ENCODE measurements at regions not wholly inside any gene's neighbourhood (a gene's known extent, or its start where the extent isn't known, plus 50 kb on each side); places are given as distances from the start of the nearest gene placed in this dataset.

DNA sequence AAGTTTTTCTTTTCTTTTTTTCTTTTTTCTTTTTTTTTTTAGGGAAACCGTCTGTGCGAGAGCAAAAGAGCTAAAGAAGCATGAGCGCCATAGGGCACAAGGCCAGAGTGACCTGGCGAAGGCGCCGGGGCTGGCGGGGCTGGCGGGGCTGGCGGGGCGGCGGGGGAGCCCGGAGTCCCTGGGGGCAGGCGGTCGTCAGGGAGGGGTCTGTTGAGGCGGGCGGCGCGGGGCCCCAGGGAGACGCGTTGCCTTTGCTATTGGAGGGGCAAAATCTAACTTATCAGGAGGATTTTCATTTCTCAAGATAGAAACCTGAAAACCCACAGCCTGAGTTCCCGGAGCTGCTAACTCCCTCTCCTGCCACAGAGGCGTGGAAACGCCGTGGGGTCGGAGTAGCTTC is 135.6 kb upstream of the SMAD1 start:
- TF ChIP-seq, protein P1, sequence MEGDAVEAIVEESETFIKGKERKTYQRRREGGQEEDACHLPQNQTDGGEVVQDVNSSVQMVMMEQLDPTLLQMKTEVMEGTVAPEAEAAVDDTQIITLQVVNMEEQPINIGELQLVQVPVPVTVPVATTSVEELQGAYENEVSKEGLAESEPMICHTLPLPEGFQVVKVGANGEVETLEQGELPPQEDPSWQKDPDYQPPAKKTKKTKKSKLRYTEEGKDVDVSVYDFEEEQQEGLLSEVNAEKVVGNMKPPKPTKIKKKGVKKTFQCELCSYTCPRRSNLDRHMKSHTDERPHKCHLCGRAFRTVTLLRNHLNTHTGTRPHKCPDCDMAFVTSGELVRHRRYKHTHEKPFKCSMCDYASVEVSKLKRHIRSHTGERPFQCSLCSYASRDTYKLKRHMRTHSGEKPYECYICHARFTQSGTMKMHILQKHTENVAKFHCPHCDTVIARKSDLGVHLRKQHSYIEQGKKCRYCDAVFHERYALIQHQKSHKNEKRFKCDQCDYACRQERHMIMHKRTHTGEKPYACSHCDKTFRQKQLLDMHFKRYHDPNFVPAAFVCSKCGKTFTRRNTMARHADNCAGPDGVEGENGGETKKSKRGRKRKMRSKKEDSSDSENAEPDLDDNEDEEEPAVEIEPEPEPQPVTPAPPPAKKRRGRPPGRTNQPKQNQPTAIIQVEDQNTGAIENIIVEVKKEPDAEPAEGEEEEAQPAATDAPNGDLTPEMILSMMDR (IDR thresholded peaks at IDR 0.05), result no peak

DNA sequence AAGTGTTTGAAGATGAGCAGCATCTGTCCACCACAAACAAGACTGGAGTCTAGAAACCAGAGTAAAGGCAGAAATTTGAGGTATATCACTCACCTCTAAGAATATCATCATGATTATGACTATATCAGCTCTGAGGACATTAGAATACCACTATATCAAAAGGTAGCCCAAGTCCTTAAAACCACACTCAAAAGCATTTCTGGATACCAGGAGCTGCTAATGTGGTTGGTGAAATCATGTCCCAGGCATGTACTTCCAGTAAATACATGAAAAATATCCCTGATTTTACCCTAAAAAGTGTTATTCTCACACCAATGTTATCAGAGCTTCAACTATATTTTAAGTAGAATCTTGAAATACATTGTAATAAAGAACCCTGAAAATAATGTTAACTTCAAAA is 136.3 kb upstream of the SMAD1 start:
- TF ChIP-seq, protein P1 (IDR thresholded peaks at IDR 0.05), result no peak

DNA sequence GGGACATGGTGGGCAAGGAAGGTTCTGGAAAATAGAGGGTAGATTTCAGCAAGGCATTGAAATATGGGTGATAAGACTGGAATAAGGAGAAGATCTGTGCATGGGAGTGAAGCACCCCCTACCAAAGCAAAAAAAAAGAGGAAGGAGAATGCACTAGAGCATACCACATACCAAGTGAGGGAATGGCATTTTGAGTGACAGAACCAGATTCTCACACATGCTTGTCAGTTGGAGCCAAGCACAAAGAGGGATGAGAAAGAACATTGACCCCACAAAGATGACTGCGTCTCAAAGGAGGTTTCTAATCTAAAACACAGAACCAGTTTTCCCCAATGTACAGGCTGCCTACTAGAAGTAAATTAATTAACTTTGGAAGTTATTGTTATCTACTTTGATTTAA is 140.3 kb upstream of the SMAD1 start:
- TF ChIP-seq, protein P1 (IDR thresholded peaks at IDR 0.05), result no peak

DNA sequence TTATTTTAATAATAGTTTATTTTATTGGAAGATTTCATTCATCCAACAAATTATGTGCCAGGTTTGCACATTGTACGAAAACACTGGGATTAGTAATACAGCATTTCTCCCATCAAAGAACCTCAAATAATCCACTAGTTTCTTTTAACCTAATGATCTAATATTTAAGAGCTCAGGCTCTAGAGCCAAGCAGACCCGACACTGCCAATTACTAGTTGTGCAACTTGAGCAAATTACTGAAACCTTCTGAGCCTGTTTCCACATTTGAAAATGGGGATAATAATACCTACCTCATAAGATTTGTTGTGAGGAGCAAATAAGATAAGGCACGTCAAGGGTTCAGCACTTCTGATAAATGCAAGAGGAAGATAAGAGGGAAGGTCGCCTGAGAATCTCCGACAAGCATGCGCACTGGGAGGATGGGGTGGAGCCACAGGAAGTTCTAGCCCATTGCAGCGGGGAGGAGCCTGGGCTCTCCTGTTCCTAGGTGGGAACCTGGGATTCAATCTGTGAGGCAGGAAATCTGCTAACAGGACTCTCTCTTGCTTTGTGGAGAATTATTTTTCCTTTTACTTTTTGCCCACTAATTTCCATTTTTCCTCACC is 141.5 kb upstream of the SMAD1 start:
- TF ChIP-seq, protein P1 (IDR thresholded peaks at IDR 0.05), result no peak

DNA sequence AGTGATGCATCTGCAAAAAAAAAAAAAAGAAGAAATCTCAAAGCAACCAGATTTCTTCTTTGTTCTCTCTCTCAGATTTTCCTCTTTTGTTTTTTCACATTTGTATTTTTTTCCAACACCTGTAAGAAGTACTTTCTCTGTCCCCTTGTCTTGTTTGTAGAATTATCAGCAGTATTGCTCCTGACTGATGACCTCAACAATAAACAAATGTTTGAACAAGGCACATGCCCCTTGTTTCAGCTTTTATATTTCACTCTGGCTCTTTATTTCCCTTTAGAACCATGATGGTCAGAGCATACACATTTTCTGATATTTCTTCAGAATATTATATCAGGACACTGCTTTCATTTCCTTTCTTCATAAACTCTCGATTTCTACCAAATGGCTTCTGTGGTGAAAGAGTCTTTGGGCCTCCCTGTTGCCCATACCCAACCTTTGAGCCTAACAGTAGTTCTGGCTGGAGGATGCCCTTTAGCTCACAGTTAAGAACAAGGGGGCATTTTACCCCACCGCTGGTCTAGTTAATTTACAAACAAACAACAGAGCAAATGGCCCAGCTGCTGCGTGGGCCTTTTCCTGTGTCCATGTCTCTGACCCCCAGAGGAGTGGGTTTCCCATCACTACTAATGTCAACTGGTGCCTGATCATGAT is 142.5 kb upstream of the SMAD1 start:
- TF ChIP-seq, protein P1 (IDR thresholded peaks at IDR 0.05), result no peak

DNA sequence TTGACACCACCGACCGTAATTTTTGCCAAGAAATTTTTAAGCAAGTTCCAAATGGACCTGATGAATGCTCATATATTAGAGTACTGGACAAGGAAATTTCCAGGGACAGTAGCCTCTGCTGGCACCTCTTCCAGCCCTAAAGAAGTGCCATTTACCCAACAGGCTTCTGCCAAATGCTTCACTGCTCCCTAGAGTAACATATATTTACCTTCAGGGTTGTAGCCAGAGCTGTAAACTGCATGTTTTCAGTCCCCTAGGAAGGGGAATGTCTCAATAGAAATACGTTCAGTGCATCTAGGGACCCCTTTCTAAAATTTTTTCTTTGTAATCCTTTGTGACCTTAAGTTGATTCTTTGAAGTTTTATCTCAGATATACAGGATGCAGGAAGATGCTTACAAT is 143.1 kb upstream of the SMAD1 start:
- TF ChIP-seq, protein P1 (IDR thresholded peaks at IDR 0.05), result no peak

DNA sequence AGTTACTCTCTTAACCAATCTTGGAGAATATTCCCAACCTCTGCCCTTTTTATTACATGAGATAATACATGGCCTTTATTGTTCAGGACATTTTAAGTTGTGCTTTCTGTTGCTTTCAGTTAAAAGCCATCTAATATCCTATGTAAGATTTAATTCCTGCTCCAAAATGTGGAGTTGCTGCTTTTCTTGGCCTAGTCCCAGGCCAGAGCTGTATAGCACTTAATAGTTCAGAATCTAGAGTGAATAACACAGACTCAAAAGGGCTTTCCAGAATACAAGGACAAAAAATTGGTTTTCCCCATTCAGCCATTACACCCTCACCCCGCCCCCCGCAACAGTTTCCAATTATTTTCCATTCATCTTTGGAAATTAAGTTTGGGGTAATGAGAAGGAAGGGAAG is 144.3 kb upstream of the SMAD1 start:
- TF ChIP-seq, protein P1 (IDR thresholded peaks at IDR 0.05), result no peak

All from LNCAP (cell line).